ENCODE measurements at regions not wholly inside any gene's neighbourhood (a gene's known extent, or its start where the extent isn't known, plus 50 kb on each side); places are given as distances from the start of the nearest gene placed in this dataset.

DNA sequence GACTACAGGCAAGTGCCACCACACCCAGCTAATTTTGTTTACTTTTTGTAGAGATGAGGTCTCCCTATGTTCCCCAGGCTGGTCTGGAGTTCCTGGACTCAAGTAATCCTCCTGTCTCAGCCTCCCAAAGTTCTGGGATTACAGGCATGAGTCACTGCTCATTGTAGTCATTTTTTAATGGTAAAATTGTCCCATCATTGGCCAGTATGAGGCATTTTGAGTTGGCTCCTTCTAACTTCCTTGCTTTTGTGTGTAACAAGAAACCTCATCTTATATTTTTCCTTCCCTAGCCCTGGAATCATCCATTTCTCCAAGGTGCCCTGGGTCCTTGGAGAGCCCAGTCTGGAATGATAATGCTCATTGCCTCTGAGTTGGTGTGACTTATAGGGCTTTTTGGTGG is 148.5 kb downstream of the INHBB start:
- TF ChIP-seq, protein P1, sequence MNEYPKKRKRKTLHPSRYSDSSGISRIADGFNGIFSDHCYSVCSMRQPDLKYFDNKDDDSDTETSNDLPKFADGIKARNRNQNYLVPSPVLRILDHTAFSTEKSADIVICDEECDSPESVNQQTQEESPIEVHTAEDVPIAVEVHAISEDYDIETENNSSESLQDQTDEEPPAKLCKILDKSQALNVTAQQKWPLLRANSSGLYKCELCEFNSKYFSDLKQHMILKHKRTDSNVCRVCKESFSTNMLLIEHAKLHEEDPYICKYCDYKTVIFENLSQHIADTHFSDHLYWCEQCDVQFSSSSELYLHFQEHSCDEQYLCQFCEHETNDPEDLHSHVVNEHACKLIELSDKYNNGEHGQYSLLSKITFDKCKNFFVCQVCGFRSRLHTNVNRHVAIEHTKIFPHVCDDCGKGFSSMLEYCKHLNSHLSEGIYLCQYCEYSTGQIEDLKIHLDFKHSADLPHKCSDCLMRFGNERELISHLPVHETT (tag by site-specific recombination; IDR thresholded peaks at IDR 0.05), result no peak
- TF ChIP-seq ZNF501 (tag by site-specific recombination; IDR thresholded peaks at IDR 0.05) (no peak), YY1 (tag by site-specific recombination; IDR thresholded peaks at IDR 0.05) (no peak), ZNF302 (tag by site-specific recombination; IDR thresholded peaks at IDR 0.05; ENCODE audit: low read depth) (no peak), ZNF266 (tag by site-specific recombination; IDR thresholded peaks at IDR 0.05; ENCODE audit: low read depth) (no peak)
- TF ChIP-seq, protein P2, sequence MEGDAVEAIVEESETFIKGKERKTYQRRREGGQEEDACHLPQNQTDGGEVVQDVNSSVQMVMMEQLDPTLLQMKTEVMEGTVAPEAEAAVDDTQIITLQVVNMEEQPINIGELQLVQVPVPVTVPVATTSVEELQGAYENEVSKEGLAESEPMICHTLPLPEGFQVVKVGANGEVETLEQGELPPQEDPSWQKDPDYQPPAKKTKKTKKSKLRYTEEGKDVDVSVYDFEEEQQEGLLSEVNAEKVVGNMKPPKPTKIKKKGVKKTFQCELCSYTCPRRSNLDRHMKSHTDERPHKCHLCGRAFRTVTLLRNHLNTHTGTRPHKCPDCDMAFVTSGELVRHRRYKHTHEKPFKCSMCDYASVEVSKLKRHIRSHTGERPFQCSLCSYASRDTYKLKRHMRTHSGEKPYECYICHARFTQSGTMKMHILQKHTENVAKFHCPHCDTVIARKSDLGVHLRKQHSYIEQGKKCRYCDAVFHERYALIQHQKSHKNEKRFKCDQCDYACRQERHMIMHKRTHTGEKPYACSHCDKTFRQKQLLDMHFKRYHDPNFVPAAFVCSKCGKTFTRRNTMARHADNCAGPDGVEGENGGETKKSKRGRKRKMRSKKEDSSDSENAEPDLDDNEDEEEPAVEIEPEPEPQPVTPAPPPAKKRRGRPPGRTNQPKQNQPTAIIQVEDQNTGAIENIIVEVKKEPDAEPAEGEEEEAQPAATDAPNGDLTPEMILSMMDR (tag by site-specific recombination; IDR thresholded peaks at IDR 0.05), result no peak
